Activated naive CD4-positive, alpha-beta T cell (primary cell): ENCODE measurements at regions not wholly inside any gene's neighbourhood (a gene's known extent, or its start where the extent isn't known, plus 50 kb on each side); places are given as distances from the start of the nearest gene placed in this dataset.

ENCODE experiments used
- DNase-seq, 4 experiments: peaks; one replicate each; lab custom pipeline; 2025; lab: John Stamatoyannopoulos, UW

DNA sequence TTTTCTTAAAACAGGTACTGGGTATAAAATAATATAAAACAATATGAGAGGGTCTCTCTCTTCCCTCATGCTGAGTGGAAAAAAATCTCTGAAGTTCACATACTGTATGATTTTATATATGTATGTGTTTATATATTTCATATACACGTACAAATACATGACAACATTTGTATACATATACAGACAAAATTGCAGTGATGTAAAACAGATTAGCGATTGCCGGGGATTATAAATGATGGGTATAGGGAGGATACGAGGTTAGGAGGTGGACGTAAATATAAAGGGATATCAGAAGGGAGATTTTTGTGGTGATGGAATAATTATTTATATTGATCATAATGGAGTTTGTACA, 194.8 kb upstream of the PRSS16 start:
- no peak for DNase-seq

DNA sequence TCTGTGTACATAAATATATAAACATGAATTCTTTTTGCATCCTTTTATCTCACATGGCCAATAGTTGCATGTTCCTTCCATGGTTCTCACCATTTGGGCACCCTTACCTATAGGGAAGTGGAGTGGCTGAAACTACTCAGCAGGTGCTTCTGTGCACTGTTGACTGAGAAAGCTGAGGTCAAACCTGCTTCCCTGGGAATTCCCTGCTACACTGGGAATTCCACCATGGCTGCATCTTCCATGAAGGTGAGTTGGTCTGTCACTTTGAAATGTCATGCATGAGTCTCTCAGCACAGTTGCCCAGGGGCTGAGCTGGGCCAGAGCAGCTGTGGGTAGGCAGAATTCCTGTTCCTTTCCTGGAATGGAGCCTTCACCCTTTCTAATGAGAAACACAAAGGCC, 193.8 kb upstream of the PRSS16 start:
- no peak for DNase-seq

DNA sequence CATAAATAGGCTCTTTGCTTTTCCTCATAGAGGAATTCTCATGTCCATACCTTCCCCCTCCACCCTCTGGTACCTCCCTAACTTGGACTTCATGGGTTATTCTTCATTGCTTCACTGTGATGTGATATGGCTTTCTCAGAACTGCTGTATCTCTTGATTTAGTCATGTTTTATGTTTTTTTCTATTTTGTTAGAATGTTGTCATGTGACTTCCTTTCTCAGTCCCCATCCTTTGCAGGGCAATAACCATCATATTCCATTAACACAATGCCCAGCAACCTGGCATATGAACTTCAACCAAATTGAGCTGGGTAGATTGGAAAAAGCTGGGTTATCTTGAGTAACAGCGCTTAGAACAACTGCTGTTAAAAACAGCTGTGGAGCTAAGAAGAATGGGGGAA, 190.9 kb upstream of the PRSS16 start:
- DNase-seq: no peak

DNA sequence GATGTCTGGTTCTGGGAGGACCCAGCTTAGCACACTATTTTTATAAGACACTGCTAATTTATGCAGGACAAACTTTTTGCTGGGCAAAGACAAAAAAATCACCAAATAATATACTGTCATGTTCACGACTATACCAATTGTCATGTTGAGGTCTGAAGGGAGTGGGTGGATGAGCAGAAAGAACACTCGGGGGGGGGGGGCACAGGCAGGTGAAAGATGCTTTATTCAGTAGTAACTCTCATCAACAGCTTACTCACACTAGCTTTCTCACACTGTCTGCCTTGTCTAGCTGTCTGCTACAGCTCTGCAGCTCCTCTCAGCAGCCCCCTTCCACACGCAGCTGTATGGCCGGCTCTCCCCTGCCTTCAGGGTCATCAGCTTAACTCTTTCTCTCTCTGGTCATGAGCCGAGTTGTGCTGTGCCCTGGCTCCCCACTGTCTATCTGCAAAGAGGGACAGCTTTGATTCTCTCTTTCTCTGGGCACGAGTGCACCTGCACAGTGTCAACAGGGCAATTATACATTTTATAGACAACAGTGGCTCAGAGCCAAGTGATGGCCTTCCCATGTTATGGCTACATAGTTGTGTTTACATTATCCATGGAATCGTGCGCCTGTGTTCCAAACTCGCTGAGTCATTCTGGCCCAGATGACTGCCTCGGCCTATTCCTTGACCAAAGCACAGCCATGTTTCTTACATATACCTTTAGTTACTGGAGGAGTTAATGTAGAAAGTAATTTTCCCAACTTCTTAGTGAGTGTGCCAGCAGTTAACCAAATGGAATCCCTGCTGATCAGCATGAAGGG, 187.7 kb upstream of the PRSS16 start:
- DNase-seq: no peak

DNA sequence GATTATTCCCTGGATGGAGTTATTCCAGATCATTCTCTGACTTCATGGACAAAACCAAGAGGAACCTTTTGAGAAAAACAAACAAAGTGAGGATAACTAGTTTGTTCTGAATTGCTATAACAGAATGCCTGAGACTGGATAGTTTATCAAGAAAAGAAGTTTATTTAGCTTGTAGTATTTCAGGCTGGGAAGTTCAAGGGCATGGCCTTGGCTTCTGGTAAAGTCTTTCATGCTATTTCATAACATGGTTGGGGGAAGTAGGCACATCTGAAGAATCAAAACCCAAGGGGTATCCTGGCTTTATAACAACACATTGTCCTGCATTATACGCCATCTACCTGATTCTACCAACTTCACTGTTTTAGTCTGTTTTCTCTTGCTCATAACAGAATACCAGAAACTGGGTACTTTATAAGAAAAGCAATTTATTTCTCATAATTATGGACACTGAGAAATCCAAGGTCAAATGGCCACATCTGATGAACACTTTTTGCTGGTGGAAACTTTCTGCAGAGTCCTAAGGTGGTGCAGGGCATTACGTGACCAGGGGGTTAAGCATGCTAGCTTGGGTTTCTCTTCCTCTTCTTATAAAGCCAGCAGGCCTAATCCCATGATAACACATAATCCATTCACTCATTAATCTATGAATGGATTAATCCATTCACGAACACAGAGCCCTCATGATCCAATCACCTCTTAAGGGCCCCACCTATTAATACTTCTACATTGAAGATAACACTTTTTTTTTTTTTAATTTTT, 186.1 kb upstream of the PRSS16 start:
- no peak for DNase-seq

DNA sequence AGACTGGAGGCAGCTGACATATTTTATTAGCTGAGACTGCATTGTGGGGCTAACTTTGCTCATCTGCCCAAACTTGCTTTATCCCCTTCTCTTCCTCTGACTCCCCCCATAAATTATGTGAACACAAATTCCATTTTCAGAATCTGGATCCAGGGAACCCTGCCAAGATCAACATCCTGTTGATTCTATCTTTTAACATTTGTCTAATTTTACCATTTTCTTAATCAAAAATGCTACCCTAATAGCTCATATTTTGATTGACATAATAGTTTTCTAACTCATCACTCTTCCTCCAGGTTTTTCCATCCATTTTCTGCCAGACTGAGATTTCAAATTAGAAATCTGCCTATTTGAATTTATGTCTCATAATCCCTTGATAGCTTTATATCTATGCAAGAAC, 184.7 kb upstream of the PRSS16 start:
- no peak for DNase-seq

DNA sequence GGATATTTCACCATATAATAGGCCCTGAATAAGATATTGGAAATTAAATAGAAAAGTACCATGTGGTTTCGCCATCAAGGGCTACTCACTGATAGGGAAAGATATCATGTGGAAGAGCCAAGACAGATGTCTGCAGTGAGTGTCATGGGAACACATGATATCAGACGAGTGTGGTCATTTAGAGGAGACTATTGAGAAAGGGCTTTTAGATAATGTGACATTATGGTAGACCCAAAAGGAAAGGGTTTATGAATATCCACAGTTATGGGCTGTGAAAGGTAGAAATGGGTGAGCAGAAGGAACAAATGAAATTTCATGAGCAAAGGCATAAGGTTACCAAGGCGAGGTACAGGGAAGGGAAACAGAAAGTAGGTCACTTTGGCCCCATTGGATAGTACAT, 182.3 kb upstream of the PRSS16 start:
- DNase-seq: no peak

DNA sequence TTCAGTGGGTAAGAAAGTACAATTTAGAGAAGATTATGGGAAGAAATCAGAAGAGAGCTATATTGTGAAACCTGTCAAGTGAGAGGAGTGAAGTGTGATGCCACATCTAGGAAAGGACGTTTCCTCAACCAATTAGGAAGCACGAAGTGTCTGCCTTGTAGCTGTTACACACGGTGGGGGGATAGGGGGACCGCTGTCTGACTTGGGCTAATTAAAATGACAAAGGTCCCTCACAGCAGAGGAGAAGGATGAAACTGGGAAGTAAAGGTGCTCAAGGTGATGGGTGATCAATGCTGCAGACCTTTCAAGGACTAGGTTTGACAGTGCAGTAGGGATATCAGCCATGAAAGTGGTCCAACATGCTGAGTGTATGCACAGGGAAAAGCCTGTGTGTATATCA, 181.1 kb upstream of the PRSS16 start:
- no peak for DNase-seq

DNA sequence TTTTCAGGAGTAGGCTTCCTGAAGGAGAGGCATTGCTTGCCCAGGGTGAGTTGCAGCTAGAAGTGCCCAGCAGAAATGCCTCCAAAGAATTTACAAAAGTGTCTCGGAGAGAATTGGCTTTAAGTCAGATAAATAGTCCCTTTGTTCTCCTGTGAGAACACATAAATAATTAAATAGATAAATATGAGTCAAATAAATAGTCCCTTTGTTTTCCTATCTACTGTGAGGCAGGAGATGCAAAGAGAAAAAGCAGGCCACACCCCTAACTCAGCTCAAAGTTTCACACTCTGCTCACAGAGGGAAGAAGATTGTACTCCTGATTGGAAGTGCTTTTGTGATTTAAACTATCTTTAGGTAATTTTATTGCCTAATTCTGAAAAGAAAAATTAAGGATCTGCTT, 180.7 kb upstream of the PRSS16 start:
- DNase-seq: no peak

DNA sequence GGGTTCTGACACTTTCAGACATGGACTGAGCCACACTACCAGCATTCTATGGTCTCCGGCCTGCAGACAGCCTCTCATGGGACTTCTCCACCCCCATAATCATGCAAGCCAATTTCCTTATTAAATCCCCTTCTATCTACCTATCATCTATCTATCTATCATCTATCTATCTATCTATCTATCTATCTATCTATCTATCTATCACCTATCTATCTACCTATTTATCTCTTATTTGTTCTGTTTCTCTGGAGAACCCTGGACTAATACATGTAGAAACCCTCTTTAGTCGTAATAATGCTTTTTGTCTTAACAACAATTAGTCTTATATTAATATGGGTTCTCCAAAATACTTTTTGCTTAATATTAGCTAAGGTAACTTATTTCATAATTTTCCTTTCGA, 174.1 kb upstream of the PRSS16 start:
- DNase-seq: no peak

DNA sequence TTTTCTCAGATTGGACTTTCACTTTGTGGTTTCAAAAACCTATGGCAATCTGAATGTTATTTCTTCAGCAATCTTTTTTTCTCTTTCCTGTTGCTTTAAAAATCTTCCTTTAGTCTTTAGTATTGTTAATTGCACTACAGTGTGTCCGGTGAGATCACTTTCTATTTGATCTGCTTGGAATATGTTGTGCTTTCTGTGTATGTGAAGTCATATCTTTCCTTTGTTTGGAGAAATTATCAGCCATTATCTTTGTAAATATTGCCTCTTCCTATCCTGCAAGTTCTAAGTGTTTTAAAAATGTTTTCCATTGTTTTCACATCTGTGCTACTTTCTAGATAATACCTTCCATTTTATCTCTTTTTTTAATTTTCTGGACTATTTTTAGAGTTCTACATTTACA, 171.4 kb upstream of the PRSS16 start:
- DNase-seq: no peak

DNA sequence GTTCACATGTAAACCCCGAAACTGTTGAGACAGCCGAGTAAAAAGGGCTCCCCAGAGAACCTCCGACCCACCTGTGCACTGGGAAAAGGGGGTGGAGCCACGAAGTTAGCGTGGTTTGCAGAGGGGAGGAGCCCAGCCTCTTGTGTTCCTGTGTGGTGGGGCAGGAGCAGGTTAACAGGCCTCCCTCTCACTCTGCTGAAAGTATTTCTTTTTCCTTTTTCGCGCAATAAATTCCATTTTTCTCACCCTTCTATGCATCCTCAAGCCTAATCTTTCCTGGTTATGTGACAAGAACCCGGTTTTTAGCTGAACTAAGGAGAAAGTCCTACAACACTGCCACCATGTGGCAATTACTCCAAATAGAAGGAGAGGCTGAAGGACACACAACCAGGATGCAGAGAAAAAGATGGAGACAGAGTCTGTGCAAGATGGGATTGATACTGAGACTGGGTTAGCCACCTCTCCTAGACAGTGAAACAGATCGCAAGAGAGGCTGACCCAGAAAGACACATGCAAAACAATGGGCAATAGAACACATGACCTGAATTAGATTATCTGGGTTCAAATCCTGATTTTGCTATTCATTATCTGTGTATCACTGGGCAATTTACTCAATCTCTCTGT, 168.7 kb upstream of the PRSS16 start:
- no peak for DNase-seq

DNA sequence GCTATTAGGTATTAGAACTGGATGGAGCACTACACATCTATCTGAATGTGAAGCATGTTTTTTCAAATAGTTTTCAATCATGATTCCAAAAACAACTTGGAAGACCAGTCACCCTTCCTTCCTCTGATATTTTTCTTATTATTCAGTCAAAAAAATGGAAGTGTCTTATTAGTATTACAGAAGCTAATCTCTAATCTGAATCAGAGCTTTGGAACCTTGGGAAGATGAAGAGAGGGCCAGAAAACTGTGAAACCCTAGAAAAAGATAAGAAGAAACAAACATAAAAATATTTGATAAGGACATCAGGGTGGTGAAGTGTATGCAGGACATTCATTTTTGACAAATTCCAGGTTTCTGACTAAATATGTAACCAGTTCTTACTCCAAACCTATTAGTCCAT, 166.3 kb upstream of the PRSS16 start:
- no peak for DNase-seq

DNA sequence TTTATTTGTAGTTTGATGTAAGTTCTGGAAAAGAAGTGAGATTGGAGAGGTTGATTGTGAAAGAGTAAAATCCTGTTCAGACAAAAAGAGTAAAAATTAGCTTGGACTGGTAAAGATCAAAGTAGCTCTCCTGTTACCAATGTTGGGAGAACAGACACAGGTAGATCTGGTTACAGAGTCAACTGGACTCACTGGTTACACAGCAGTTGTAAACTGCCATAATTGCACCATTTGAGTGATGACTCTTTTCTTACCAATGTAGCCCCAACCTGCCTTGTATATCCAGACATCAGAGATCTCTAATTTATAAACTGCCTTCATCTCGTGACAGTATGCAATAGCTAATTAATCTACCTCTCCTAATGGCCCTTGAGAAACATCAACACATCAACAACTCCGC, 165.6 kb upstream of the PRSS16 start:
- DNase-seq: no peak

DNA sequence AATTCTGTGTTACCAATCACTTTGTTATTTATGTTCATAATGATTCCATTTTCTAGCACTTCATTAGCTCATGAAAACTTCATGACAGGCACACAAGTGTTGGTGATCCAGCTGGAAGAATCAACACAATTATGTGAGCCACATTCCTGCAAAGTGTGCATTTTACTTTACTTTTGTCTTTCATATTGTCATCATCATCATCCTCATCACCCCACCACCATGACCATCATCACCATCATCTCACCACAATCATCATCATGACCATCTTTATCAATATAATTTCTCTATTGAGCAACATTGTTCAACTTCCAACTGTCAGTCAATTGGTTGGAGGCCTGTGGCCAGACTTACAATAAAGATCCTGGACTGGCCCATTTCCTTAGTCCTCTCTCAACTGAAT, 159.4 kb upstream of the PRSS16 start:
- DNase-seq: no peak

DNA sequence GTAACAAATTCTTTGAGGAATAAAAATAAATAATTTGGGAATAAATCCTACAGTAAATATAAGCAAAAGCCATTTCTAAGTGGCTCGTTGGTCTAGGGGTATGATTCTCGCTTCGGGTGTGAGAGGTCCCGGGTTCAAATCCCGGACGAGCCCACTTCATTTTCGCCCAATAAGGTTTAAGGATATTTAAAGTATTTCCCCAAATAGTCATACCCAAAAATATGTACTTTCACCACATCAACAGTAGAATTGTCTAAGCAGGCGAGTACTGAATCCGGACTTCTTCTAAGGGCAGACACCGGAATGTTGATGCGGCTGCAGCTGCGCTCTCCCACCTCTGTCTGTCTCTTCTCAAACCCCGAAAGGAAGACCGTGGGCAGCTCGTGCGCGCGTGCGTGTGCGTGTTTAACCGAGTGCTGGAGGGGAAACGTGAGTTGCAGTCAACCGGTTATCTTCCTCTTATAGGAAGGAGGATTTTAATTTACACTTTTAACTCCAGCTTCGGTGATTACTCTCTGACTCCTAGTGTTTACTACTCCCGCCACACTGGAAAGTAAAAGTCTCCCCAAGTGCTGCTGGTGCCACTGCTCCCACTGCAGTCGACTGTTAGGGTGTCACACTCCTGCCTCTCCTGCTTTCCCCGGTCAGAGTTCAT, 155.7 kb upstream of the PRSS16 start:
- DNase-seq: no peak

DNA sequence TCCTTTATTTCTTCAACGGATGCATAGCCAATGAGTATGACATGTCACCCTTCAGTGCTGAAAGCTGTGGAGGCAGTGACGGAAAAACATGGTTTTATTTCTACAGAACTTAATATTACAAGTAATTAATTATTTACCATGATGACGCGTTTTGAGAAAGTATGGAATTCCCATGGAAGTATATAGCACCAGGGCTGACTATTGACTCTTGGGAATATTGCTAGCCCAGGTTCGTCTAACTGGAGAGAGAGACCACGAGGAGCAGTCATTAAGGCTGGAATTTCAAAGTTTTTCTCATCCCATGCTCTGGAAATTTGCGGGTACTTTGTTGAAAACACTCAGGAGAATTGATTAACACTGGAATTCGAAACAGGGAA, 155.2 kb upstream of the PRSS16 start:
- DNase-seq: no peak

DNA sequence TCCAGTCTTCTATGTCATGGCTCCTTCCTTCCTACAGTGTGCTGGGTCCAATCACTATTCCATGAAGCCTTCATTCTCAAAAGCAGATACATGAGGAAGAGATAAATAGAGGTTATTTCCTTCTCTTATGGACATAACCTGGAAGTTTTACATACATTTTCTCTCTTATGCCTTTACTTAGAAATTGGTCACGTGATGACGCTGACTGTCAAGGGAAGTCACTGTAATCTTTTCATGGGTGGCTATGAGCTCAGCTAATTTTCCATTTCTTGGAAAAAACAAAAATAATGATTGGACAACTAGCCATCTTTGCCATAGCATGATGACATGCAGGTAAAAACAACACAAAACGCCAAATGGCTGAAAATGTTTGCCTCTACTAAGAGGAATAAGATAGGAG, 151.6 kb upstream of the PRSS16 start:
- no peak for DNase-seq

DNA sequence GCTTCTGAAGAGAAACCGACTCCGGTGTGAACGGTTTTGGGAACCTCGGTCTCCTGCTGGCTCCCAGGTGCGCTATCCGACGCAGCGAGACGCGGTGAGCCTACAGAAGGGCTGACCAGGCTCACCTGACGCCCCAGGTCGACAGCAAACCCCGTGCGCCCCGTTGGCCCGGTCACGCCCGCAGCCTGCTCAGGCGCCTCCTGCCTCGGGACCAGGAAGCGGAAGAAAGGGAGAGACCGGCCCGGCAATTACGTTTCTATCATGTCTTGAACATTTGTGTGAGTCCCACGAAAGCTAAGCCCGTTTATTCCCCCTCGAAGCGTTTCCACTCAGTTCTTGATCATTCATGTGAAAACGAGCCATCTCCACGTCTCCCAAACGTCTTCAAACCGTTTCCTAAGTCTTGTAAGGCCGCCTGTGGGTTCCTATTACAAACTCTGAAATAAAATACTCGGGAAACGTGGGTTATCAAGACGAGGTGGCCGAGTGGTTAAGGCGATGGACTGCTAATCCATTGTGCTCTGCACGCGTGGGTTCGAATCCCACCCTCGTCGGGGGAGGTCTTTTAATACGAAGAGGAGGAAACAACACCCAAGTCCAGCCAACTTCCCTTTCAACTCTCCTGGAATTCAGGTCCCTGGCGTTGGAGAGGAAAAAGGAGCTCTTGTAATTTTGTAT, 150.5 kb upstream of the PRSS16 start:
- DNase-seq: no peak

DNA sequence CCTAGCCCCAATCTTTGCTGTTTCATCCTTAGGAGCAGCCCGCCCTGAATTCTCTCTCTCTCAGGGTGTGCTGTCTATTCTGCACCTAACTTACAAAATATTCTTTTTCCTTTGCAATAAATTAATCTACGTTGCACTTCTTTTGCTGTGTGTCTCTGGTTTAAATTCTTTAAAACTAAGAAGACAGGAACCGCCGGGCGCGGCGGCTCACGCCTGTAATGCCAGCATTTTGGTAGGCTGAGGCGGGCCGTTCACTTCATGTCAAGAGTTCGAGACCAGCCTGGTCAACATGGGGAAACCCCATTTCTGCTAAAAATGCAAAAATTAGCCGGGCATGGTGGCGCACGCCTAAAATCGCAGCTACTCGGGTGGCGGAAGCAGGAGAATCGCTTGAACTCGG, 148.5 kb upstream of the PRSS16 start:
- DNase-seq: no peak

DNA sequence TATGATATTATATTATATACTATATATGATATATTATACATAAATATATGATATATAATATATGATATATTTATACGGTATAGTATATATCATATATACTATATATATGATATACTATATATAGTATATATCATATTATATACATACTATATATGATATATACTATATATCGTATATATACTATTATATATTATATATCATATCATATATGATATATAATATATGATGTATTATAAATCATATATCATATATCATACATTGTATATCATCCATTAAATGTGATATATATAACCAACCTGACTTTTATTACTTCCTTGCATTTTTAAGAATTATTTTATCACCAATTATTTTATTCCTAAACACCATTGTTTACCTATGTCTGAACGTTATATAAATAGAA, 146.6 kb upstream of the PRSS16 start:
- no peak for DNase-seq

DNA sequence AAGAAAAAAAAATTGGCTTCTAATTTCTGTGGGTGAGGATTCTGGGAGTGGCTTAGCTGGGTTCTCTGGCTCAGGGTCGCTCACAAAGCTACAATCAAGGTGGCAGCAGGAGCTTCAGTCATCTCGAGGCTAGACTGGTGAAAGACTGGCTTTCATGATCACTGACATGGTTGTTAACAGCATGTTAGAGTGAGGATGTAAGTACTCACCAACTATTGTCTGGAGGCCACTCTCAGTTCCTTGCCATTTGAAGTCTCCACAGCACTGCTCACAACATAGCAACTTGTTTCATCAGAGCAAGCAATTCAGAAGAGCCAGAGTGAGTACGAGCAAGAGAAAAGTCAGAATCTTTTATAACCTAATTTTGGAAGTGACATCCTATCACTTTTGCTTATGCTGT, 145.7 kb upstream of the PRSS16 start:
- no peak for DNase-seq
